Ectodermal cell (in vitro differentiated cells): ENCODE measurements at regions not wholly inside any gene's neighbourhood (a gene's known extent, or its start where the extent isn't known, plus 50 kb on each side); places are given as distances from the start of the nearest gene placed in this dataset.
"Not testable (repeated sequence)": the region's sequence is repeated elsewhere in the genome, so short reads cannot be mapped to it uniquely, and the experiment has no call there.

Experiments
- H3K27ac ChIP-seq: 2 replicates; pipeline ENCODE4 v1.7.0; 2013; ENCODE audit warnings: mild to moderate bottlenecking, low read depth, low read length; ENCODE audit not compliant: insufficient read depth, poor library complexity, severe bottlenecking
- H3K27me3 ChIP-seq: 2 replicates; pipeline ENCODE4 v1.7.0; 2013; ENCODE audit warnings: mild to moderate bottlenecking, low read length; ENCODE audit not compliant: insufficient read depth, control insufficient read depth, poor library complexity, severe bottlenecking
- H3K36me3 ChIP-seq: one replicate; pipeline ENCODE4 v1.7.0; 2013; ENCODE audit warnings: low read length; ENCODE audit not compliant: control insufficient read depth, insufficient read depth
- H3K4me1 ChIP-seq: one replicate; pipeline ENCODE4 v1.7.0; 2013; ENCODE audit warnings: low read length; ENCODE audit not compliant: control insufficient read depth, insufficient read depth
- H3K4me3 ChIP-seq: 2 replicates; pipeline ENCODE4 v1.7.0; 2013; ENCODE audit warnings: low read depth, low read length, control low read depth; ENCODE audit not compliant: insufficient read depth
- H3K9me3 ChIP-seq: 2 replicates; pipeline ENCODE4 v1.7.0; 2013; ENCODE audit warnings: mild to moderate bottlenecking, low read length, moderate library complexity; ENCODE audit not compliant: control insufficient read depth
- WGBS, 2 experiments: methylation state at CpG; one replicate each; pipeline ENCODE4 v1.1.7; 2013; ENCODE audit warnings: missing lambda C conversion rate in 2 of 2; 5-methylcytosine and 5-hydroxymethylcytosine counted together

DNA sequence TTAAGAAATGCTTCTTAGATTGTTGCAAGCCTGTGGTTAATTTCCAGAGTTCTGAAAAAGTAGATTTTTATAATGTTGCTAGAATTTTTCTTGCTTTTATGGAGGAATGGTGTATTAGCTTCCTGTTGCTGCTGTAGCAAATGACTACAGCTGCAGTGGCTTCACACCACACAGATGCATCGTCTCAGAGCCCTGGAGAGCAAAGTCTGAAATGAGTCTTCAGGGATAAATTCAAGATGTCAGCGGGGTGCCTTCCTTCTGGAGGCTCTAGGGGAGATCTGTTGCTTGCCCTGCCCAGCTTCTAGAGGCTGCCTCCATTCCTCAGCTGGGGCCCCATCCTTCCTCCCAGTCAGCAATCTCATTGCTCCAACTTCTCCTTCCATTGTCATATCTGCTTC, 187.8 kb downstream of the ZNF516 start:
- WGBS, 2 experiments, result 85 to 89% methylated on average over 2 of the region's 2 CpGs
- Histone ChIP-seq H3K4me3 (no peak overlapping the region), H3K9me3 (no peaks in the 10 kb centered on the region), H3K27me3 (no peaks in the 10 kb centered on the region), H3K4me1 (no peaks in the 10 kb centered on the region), H3K27ac (no peak overlapping the region), H3K36me3 (no peaks in the 10 kb centered on the region)

DNA sequence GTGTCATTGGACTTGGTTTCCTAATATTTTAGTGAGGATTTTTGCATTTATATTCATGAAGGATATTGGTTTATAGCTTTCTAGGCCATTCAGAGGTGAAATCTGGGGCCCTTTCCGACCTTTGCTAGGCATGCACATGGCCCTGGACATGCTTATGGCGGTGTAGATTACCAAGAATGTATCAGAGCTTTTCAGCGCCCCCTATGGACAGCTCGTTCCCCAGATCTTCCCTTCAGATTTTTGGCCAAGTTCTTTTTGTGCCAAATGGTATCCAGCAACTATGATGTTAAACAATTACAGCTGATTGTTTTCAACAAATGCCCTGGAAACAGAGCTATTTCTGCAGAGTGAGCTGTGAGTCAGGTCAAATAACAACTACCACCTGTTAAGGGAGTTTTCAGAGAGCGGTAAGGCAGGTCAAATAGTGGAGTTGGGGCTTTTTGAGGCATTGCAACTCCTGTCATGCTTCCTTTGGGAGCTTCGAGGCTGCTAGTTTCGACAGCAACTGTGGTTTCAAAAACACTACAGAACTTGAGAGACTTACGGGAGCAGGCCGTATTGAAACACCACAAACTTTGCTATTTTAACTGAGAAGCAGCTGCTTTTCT, 188.3 kb downstream of the ZNF516 start:
- Histone ChIP-seq H3K36me3 (no peaks in the 10 kb centered on the region), H3K27me3 (no peaks in the 10 kb centered on the region), H3K27ac (no peak overlapping the region), H3K9me3 (no peaks in the 10 kb centered on the region), H3K4me1 (no peaks in the 10 kb centered on the region), H3K4me3 (no peak overlapping the region)
- WGBS, 2 experiments, result 88 to 92% methylated on average over 9 of the region's 9 CpGs

DNA sequence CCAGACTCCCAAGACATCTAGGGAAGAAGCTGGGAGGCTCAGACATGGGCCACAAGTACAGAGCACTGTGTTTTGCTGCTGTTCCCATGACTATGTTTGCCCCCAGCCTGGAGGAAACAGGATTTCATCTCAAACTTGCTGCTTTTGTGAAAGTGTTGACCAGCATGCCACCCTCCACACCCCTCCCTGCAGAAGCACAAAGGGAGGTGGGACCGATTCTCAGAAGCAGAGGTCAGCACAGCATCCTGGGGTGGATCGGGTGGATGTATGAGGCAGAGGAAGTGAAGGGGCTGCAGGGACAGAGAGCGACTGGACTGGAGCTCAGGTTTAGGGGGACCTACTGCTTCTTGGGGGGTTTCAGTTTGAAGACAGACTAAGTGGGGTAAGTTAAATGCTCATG, 209.2 kb downstream of the ZNF516 start:
- Histone ChIP-seq H3K36me3 (no peaks in the 10 kb centered on the region), H3K27ac (no peak overlapping the region), H3K9me3 (no peaks in the 10 kb centered on the region), H3K27me3 (no peaks in the 10 kb centered on the region), H3K4me3 (no peak overlapping the region), H3K4me1 (no peaks in the 10 kb centered on the region)
- 67 to 76% methylated on average over 3 of the region's 3 CpGs for WGBS, 2 experiments

- H3K4me1 ChIP-seq, result no peaks in the 10 kb centered on the region
- no peaks in the 10 kb centered on the region for H3K36me3 ChIP-seq
- H3K27me3 ChIP-seq, result no peaks in the 10 kb centered on the region
- 77 to 78% methylated on average over 5 of the region's 5 CpGs for WGBS, 2 experiments
- no peak overlapping the region for H3K4me3 ChIP-seq
- no peak overlapping the region for H3K27ac ChIP-seq
- H3K9me3 ChIP-seq, result no peaks in the 10 kb centered on the region
Measured at GRCh38 chr18:76281565-76281964, 213.5 kb downstream of the ZNF516 start.

- Histone ChIP-seq H3K36me3 (no peaks in the 10 kb centered on the region), H3K9me3 (no peaks in the 10 kb centered on the region), H3K4me1 (peaks cover 5% of the 10 kb centered on the region), H3K4me3 (no peak overlapping the region), H3K27me3 (no peaks in the 10 kb centered on the region), H3K27ac (no peak overlapping the region)
- WGBS, 2 experiments, result 96 to 98% methylated on average over 4 of the region's 4 CpGs
Measured at GRCh38 chr18:76277801-76278200, 217.2 kb downstream of the ZNF516 start.

DNA sequence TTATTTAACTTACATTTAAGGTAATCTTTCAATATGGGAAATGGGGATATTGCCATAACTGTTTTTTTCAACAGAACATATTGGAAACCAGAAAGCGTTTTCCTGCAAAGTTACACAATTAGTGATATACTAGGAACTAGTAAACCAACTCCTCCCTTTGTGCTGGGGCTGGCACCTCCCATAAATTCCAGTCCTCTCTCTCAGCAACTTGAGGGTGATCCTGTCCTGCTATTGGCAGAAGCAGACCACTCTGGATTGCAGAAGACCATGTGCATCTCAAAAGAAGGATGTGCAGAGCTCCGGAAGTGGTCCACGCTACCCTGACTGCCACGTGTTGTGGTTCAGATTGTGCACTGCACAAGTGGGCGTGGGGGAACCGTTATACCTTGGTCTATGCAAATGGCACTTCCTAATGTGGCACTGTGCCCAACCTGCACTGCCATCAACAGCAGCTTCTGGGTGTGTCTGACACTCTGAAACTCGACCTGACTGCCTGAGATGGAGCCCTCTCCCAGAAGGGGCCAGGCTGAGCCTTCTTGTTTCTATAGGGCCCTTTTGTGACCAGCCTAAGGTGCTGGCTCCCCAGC, 219.2 kb downstream of the ZNF516 start:
- peaks cover 5% of the 10 kb centered on the region for H3K4me1 ChIP-seq
- no peaks in the 10 kb centered on the region for H3K9me3 ChIP-seq
- H3K4me3 ChIP-seq, result no peak overlapping the region
- no peaks in the 10 kb centered on the region for H3K36me3 ChIP-seq
- no peaks in the 10 kb centered on the region for H3K27me3 ChIP-seq
- no peak overlapping the region for H3K27ac ChIP-seq
- WGBS, 2 experiments, result 81 to 83% methylated on average over 7 of the region's 7 CpGs

DNA sequence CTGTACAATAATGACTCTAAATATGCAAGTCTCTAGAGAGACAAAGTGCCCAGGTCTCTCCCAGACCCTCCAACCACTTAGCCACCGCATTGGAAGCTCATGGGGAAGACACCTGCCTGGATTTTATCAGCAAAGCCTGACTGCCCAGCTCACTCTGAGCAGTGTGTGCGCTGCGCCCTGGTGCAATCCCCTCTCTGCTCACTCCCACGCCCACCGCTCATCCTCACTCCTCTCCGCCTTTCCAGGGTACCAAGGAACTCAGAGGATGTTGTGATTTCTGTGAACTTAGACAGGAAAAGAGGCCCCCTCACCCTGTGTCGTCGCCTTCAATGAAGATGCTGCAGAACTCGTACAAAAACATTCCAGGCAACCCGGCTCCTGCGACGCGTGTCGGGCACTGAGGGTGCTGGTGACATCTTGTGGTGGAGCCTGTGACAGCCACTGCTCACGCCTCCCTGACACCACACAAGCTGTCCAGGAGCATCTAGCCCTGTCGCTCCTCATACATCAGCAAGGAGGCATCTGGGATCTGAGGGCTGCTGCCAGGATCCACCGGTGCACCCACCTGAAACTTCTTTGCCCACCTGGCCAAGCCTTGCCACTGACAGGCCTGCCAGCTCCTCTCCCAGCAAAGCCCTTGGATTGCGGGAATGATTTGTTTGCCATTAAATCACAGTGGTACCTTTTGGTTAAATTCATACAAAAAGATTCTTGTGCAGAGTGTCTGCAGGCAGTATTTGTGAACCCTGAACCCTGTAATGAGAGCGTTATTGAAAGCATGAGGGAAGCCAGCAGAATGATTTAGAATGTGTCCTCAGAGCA, 220.4 kb downstream of the ZNF516 start:
- Histone ChIP-seq H3K9me3 (no peaks in the 10 kb centered on the region), H3K4me1 (peaks cover 5% of the 10 kb centered on the region), H3K4me3 (no peak overlapping the region), H3K36me3 (no peaks in the 10 kb centered on the region), H3K27me3 (no peaks in the 10 kb centered on the region), H3K27ac (no peak overlapping the region)
- WGBS, 2 experiments, result 50 to 51% methylated on average over 19 of the region's 19 CpGs

GRCh38 chr18:76273956-76274355, 221.1 kb downstream of the ZNF516 start:
- Histone ChIP-seq H3K27ac (no peak overlapping the region), H3K4me1 (peaks cover 5% of the 10 kb centered on the region), H3K27me3 (no peaks in the 10 kb centered on the region), H3K36me3 (no peaks in the 10 kb centered on the region), H3K9me3 (no peaks in the 10 kb centered on the region), H3K4me3 (no peak overlapping the region)
- WGBS, 2 experiments, result 95 to 97% methylated on average over 6 of the region's 6 CpGs

DNA sequence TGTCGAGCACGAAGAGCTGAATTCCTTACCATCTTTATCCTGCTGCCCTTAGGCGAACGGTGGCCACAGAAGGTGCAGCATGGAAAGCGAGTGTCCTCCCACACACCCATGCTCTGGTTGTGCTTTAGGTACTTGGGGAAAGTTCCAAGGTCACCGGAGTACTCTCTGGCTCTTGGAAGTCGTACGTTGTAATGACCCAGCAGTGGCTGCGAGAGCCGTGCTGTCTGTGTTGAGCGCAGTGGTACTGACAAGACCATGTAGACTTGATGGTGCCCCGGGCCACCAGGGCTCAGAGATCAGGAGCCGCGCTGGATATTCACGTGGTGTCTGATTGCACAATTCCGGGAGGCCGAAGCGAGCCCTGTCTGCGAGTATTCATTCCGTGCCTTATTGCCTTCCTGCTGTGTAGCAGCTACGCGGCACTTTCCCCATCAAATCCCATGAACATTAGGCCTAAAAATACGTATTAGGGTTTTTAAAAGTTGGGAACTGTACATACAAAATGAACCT, 222.0 kb downstream of the ZNF516 start:
- 94 to 96% methylated on average over 23 of the region's 23 CpGs for WGBS, 2 experiments
- Histone ChIP-seq H3K36me3 (no peaks in the 10 kb centered on the region), H3K4me3 (no peak overlapping the region), H3K27ac (no peak overlapping the region), H3K9me3 (no peaks in the 10 kb centered on the region), H3K4me1 (peaks cover 5% of the 10 kb centered on the region), H3K27me3 (no peaks in the 10 kb centered on the region)

DNA sequence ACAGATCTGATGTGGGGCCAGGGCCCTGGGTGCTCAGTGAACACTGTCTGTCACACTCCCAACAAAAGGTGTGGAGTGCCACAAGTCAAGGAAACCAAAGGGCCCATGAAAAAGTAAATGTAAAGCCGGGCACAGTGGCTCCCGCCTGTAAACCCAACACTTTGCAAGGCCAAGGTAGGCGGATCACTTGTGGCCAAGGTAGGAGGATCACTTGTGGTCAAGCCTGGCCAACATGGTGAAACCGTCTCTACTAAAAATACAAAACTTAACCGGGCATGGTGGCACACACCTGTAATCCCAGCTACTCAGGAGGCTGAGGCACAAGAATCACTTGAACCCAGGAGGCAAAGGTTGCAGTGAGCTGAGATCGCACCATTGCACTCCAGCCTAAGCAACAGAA, 227.6 kb downstream of the ZNF516 start:
- H3K27me3 ChIP-seq, H3K4me3 ChIP-seq, H3K36me3 ChIP-seq, H3K27ac ChIP-seq, H3K9me3 ChIP-seq: not testable (repeated sequence)
- H3K4me1 ChIP-seq, result peaks cover 33% of the 10 kb centered on the region
- WGBS, 2 experiments, result 91 to 94% methylated on average over 6 of the region's 6 CpGs
